B cell (primary cell): ENCODE measurements at regions not wholly inside any gene's neighbourhood (a gene's known extent, or its start where the extent isn't known, plus 50 kb on each side); places are given as distances from the start of the nearest gene placed in this dataset.

Experiments used
- ATAC-seq: fragments of 200-7000 bp; cut with Tn5 transposase; one replicate; pipeline ENCODE4 v1.10.0; 2021; ENCODE audit warnings: low read depth, mild to moderate bottlenecking, moderate number of reproducible peaks, moderate library complexity
- CTCF ChIA-PET: fragments of 350-600 bp; sonication (Branson Sonifier 250); formaldehyde crosslinking; loops from one replicate; lab custom pipeline; 2021; ENCODE audit warnings: antibody characterized with exemption, inconsistent platforms; lab: Charles Lee
- POLR2A ChIA-PET: fragments of 350-600 bp; sonication (Branson Sonifier 250); formaldehyde crosslinking; loops from one replicate; lab custom pipeline; 2021; ENCODE audit warnings: antibody characterized with exemption; lab: Charles Lee
- DNase-seq: peaks from one replicate; pipeline ENCODE4 v3.0.0; 2013
- H2AFZ ChIP-seq: 2 replicates; pipeline ENCODE4 v1.6.1; 2012; ENCODE audit warnings: mild to moderate bottlenecking, low read depth, low read length; ENCODE audit not compliant: insufficient read depth, poor library complexity, severe bottlenecking
- H3K27ac ChIP-seq, 2 donors: 1 replicate in 1 of 2; 2 replicates in 1 of 2; pipeline ENCODE4 v1.5.1; 2012 to 2013; ENCODE audit warnings: low read length in 2 of 2, mild to moderate bottlenecking in 2 of 2, moderate library complexity in 1 of 2
- H3K27me3 ChIP-seq, 4 experiments: fragments of 200-600 bp in 1 of 4; sonication (generic) in 1 of 4; replicated peaks in 1 of 4; 1 replicate in 2 of 4; 2 replicates in 2 of 4; pipeline versions ENCODE4 v1.6.1 to v1.7.0; 2013 to 2016; ENCODE audit warnings: low read length in 3 of 4, mild to moderate bottlenecking in 2 of 4, mixed read lengths in 1 of 4, moderate library complexity in 1 of 4; ENCODE audit not compliant: insufficient read depth in 4 of 4, control insufficient read depth in 3 of 4; ENCODE audit errors: control extremely low read depth in 1 of 4
- H3K36me3 ChIP-seq, 2 experiments: replicated peaks in 1 of 2; 1 replicate in 1 of 2; 2 replicates in 1 of 2; pipeline versions ENCODE4 v1.6.1 to v1.7.1; 2013; ENCODE audit warnings: low read length in 1 of 2; ENCODE audit not compliant: insufficient read depth in 2 of 2, control insufficient read depth in 1 of 2; ENCODE audit errors: control extremely low read depth in 1 of 2, extremely low read depth in 1 of 2
- H3K4me1 ChIP-seq, 2 donors: fragments of 200-600 bp in 1 of 2; sonication (generic) in 1 of 2; 1 replicate in 1 of 2; 2 replicates in 1 of 2; pipeline versions ENCODE4 v1.5.1 to v1.6.1; 2013 to 2017; ENCODE audit warnings: low read length in 2 of 2; ENCODE audit not compliant: control insufficient read depth in 2 of 2, insufficient read depth in 2 of 2
- H3K4me2 ChIP-seq: replicated peaks from 2 replicates; pipeline ENCODE3; 2012; ENCODE audit warnings: mild to moderate bottlenecking, low read depth, low read length; ENCODE audit not compliant: poor library complexity, severe bottlenecking
- H3K4me3 ChIP-seq, 5 experiments: fragments of 200-600 bp in 1 of 5; sonication (generic) in 1 of 5; 1 replicate in 3 of 5; 2 replicates in 2 of 5; pipeline versions ENCODE4 v1.5.1 to v1.7.0; 2011 to 2016; ENCODE audit warnings: low read length in 4 of 5, mild to moderate bottlenecking in 4 of 5, low read depth in 2 of 5, control low read depth in 1 of 5, moderate library complexity in 1 of 5; ENCODE audit not compliant: insufficient read depth in 1 of 5; ENCODE audit errors: control extremely low read depth in 1 of 5, extremely low read depth in 1 of 5
- H3K79me2 ChIP-seq: fragments of 200-600 bp; sonication (generic); one replicate; pipeline ENCODE4 v1.6.0; 2016; ENCODE audit warnings: low read length; ENCODE audit not compliant: control insufficient read depth, insufficient read depth
- H3K9ac ChIP-seq: fragments of 200-600 bp; sonication (generic); 2 replicates; pipeline ENCODE4 v1.6.1; 2017; ENCODE audit warnings: mild to moderate bottlenecking, low read length, moderate library complexity
- H3K9me3 ChIP-seq, 3 donors: one replicate each; pipeline versions ENCODE4 v1.6.1 to v1.7.1; 2013; ENCODE audit warnings: low read length in 2 of 3; ENCODE audit not compliant: control insufficient read depth in 2 of 3, insufficient read depth in 1 of 3; ENCODE audit errors: control extremely low read depth in 1 of 3
- H4K20me1 ChIP-seq: 2 replicates; pipeline ENCODE4 v1.6.0; 2012; ENCODE audit warnings: mild to moderate bottlenecking, low read length; ENCODE audit not compliant: insufficient read depth, control insufficient read depth, poor library complexity, severe bottlenecking
- H3K27ac Mint-ChIP-seq: one replicate; pipeline ENCODE4 v1.8.0; 2021; ENCODE audit warnings: mixed read lengths
- H3K27me3 Mint-ChIP-seq: one replicate; pipeline ENCODE4 v1.8.0; 2021; ENCODE audit warnings: mixed read lengths
- H3K4me1 Mint-ChIP-seq: one replicate; pipeline ENCODE4 v1.8.0; 2021; ENCODE audit warnings: mixed read lengths
- H3K4me3 Mint-ChIP-seq: one replicate; pipeline ENCODE4 v1.8.0; 2021; ENCODE audit warnings: mixed read lengths
- H3K9me3 Mint-ChIP-seq: one replicate; pipeline ENCODE4 v1.8.0; 2022; ENCODE audit warnings: mixed read lengths; ENCODE audit not compliant: insufficient read depth
- CTCF ChIP-seq: fragments of 200-600 bp; IDR thresholded peaks from one replicate; pipeline ENCODE4 v1.8.0; 2022; ENCODE audit warnings: antibody characterized with exemption, mild to moderate bottlenecking
- EZH2 ChIP-seq: IDR thresholded peaks from 2 replicates; pipeline ENCODE4 v1.6.1; 2012; ENCODE audit warnings: borderline replicate concordance, low read depth, mild to moderate bottlenecking, moderate library complexity, low read length; ENCODE audit not compliant: insufficient read depth, poor library complexity, severe bottlenecking
- WGBS: methylation state at CpG from one replicate; pipeline ENCODE4 v1.1.5; 2013; ENCODE audit warnings: missing lambda C conversion rate; ENCODE audit not compliant: insufficient coverage; 5-methylcytosine and 5-hydroxymethylcytosine counted together
- intact Hi-C: fragments of 100-400 bp; cut with micrococcal nuclease; formaldehyde crosslinking; loops from one replicate; pipeline ENCODE4 v1.10.0; 2022

GRCh38 chr12:85575120-85576096, 260.8 kb downstream of the RASSF9 start:
- Histone ChIP-seq H3K4me3 (no peak overlapping the region), H2AFZ (no peak overlapping the region), H3K27ac (no peak overlapping the region), H3K27me3 (no peaks in the 10 kb centered on the region), H3K4me1 (no peaks in the 10 kb centered on the region), H3K9me3 (no peaks in the 10 kb centered on the region), H3K36me3 (no peaks in the 10 kb centered on the region), H3K9ac (no peak overlapping the region), H4K20me1 (no peaks in the 10 kb centered on the region), H3K79me2 (no peaks in the 10 kb centered on the region), H3K4me2 (no peak overlapping the region)
- Mint-ChIP-seq H3K4me1 (no peaks in the 10 kb centered on the region), H3K27ac (no peak overlapping the region), H3K4me3 (no peak overlapping the region), H3K9me3 (no peaks in the 10 kb centered on the region), H3K27me3 (no peaks in the 10 kb centered on the region)
- ChIA-PET POLR2A (no interaction called here), CTCF (interaction anchor here (2.0 kb wide), 1 partner anchor 15 kb away, joined by 4 read pairs; no protein-coding TSS in a partner anchor)
- TF ChIP-seq CTCF = peak; percentile 28
- no peak for TF ChIP-seq EZH2
- ATAC-seq = no peak
- WGBS = 45% methylated on average over 2 of the region's 7 CpGs
- peak; percentile 16 for DNase-seq
- intact Hi-C loops = no loop called here

GRCh38 chr12:85580562-85581168, 255.5 kb downstream of the RASSF9 start:
- Mint-ChIP-seq H3K4me1 (no peaks in the 10 kb centered on the region), H3K9me3 (no peaks in the 10 kb centered on the region), H3K27me3 (no peaks in the 10 kb centered on the region), H3K4me3 (no peak overlapping the region), H3K27ac (no peak overlapping the region)
- TF ChIP-seq EZH2 = no peak
- no peak overlapping the region for H3K4me3 ChIP-seq
- H3K27me3 ChIP-seq = no peaks in the 10 kb centered on the region
- H3K4me2 ChIP-seq = no peak overlapping the region
- no peaks in the 10 kb centered on the region for H3K36me3 ChIP-seq
- no peak overlapping the region for H3K9ac ChIP-seq
- no peaks in the 10 kb centered on the region for H3K4me1 ChIP-seq
- ChIA-PET CTCF (no interaction called here), POLR2A (no interaction called here)
- H3K27ac ChIP-seq = no peak overlapping the region
- H2AFZ ChIP-seq = no peak overlapping the region
- H3K9me3 ChIP-seq = no peaks in the 10 kb centered on the region
- intact Hi-C loops = no loop called here
- WGBS = no CpG with 5 or more reads among the region's 3 CpGs
- ATAC-seq (no peak), DNase-seq (no peak)
- no peaks in the 10 kb centered on the region for H3K79me2 ChIP-seq
- H4K20me1 ChIP-seq = no peaks in the 10 kb centered on the region
